Panc1 (cell line): ENCODE measurements at regions not wholly inside any gene's neighbourhood (a gene's known extent, or its start where the extent isn't known, plus 50 kb on each side); places are given as distances from the start of the nearest gene placed in this dataset.

ENCODE experiments used
- ATAC-seq: fragments of 200-7000 bp; cut with Tn5 transposase; 2 replicates; pipeline ENCODE4 v1.9.1; 2020; ENCODE audit warnings: mild to moderate bottlenecking, moderate library complexity
- BruUV-seq: library from RNA; stranded (reverse); fragments of 400-500 nt; replicated peaks from 2 replicates; lab custom pipeline; 2021; lab: Mats Ljungman, UMichigan
- CTCF ChIA-PET: fragments of 300-600 bp; sonication (Branson Sonifier 250); formaldehyde crosslinking; loops from one replicate; lab custom pipeline; 2022; ENCODE audit warnings: antibody characterized with exemption; lab: Charles Lee
- POLR2A ChIA-PET: fragments of 300-600 bp; sonication (Branson Sonifier 250); formaldehyde crosslinking; loops from one replicate; lab custom pipeline; 2022; ENCODE audit warnings: antibody characterized with exemption; lab: Charles Lee
- DNase-seq: peaks from one replicate; pipeline ENCODE4 v3.0.0-alpha.2; 2010; ENCODE audit warnings: low read depth, low spot score
- H3K27ac ChIP-seq: 2 replicates; pipeline ENCODE4 v1.5.1; 2011; ENCODE audit warnings: mild to moderate bottlenecking, low read length, inconsistent platforms
- H3K27me3 ChIP-seq: fragments of 200-500 bp; sonication (Bioruptor generic); 2 replicates; pipeline ENCODE4 v1.6.0; 2014; ENCODE audit warnings: low read length, inconsistent platforms; ENCODE audit not compliant: control insufficient read depth, insufficient read depth
- H3K36me3 ChIP-seq: fragments of 200-500 bp; sonication (Bioruptor generic); 2 replicates; pipeline ENCODE4 v1.5.1; 2014; ENCODE audit warnings: inconsistent platforms, mild to moderate bottlenecking, low read length, moderate library complexity; ENCODE audit not compliant: control insufficient read depth, insufficient read depth
- H3K4me1 ChIP-seq: 2 replicates; pipeline ENCODE4 v1.5.1; 2011; ENCODE audit warnings: inconsistent platforms, mild to moderate bottlenecking, low read length, moderate library complexity; ENCODE audit not compliant: control insufficient read depth, insufficient read depth
- H3K4me3 ChIP-seq, 2 experiments: 2 replicates each; pipeline ENCODE4 v1.5.1; 2011 to 2012; ENCODE audit warnings: low read depth in 2 of 2, low read length in 2 of 2, mild to moderate bottlenecking in 2 of 2, inconsistent platforms in 1 of 2, moderate library complexity in 1 of 2
- H3K9me3 ChIP-seq: fragments of 200-500 bp; sonication (Bioruptor generic); 2 replicates; pipeline ENCODE4 v1.5.1; 2014; ENCODE audit warnings: low read depth, mild to moderate bottlenecking, inconsistent platforms, low read length, moderate library complexity; ENCODE audit not compliant: control insufficient read depth, insufficient read depth
- CTCF ChIP-seq: fragments of 450-650 bp; IDR thresholded peaks from 2 replicates; pipeline ENCODE4 v1.5.1; 2017; ENCODE audit warnings: mild to moderate bottlenecking
- POLR2AphosphoS5 ChIP-seq: IDR thresholded peaks from 2 replicates; pipeline ENCODE4 v1.6.1; 2012; ENCODE audit warnings: mild to moderate bottlenecking, low read depth, low read length, moderate library complexity
- REST ChIP-seq, 2 experiments: IDR thresholded peaks; 2 replicates each; pipeline ENCODE4 v1.6.1; 2011 to 2012; ENCODE audit warnings: low read depth in 2 of 2, control low read depth in 1 of 2, low read length in 1 of 2, mild to moderate bottlenecking in 1 of 2, moderate library complexity in 1 of 2; ENCODE audit not compliant: insufficient read depth in 1 of 2
- SIN3A ChIP-seq: IDR thresholded peaks from 2 replicates; pipeline ENCODE4 v1.6.1; 2012; ENCODE audit warnings: low read depth, mild to moderate bottlenecking, low read length, moderate library complexity, borderline replicate concordance; ENCODE audit not compliant: insufficient read depth
- TCF7L2 ChIP-seq: IDR thresholded peaks from 2 replicates; pipeline ENCODE4 v1.6.1; 2011; ENCODE audit warnings: mild to moderate bottlenecking, low read depth, low read length, inconsistent platforms
- in situ Hi-C: cut with HindIII; loops from 2 replicates; pipeline ENCODE4 v1.10.0; 2016; ENCODE audit warnings: low sequenced_read_pairs, low pct_unique_long_range_greater_than_20kb
- intact Hi-C: fragments of 100-400 bp; cut with micrococcal nuclease; formaldehyde crosslinking; loops from one replicate; pipeline ENCODE4 v1.10.0; 2022; ENCODE audit not compliant: unreplicated experiment

GRCh38 chr2:104213758-104214157, 640.2 kb upstream of the POU3F3 start:
- no peaks in the 10 kb centered on the region for H3K36me3 ChIP-seq
- DNase-seq, result no peak
- H3K4me1 ChIP-seq, result no peaks in the 10 kb centered on the region
- in situ Hi-C loops (no loop called here), intact Hi-C loops (no loop called here)
- no peak for ATAC-seq
- H3K27ac ChIP-seq, result no peak overlapping the region
- CTCF ChIA-PET, result no interaction called here
- no peak overlapping the region for H3K4me3 ChIP-seq
- POLR2A ChIA-PET, result no interaction called here
- no peak for TF ChIP-seq TCF7L2
- no peak for TF ChIP-seq REST (IDR thresholded peaks at IDR 0.05; ENCODE audit: insufficient read depth in 1 of 2, low read depth in 2 of 2, low read length in 1 of 2)
- no peak for TF ChIP-seq POLR2AphosphoS5
- no peak for TF ChIP-seq SIN3A
- no peak for TF ChIP-seq CTCF
- H3K9me3 ChIP-seq, result no peaks in the 10 kb centered on the region
- no peaks in the 10 kb centered on the region for H3K27me3 ChIP-seq
- no TSS peak for BruUV-seq

GRCh38 chr2:104215269-104216161, 638.4 kb upstream of the POU3F3 start:
- intact Hi-C loops, result no loop called here
- Histone ChIP-seq H3K9me3 (no peaks in the 10 kb centered on the region), H3K4me1 (no peaks in the 10 kb centered on the region), H3K4me3 (no peak overlapping the region), H3K27ac (no peak overlapping the region), H3K27me3 (no peaks in the 10 kb centered on the region), H3K36me3 (no peaks in the 10 kb centered on the region)
- BruUV-seq, result no TSS peak
- ATAC-seq (no peak), DNase-seq (no peak)
- TF ChIP-seq REST (IDR thresholded peaks at IDR 0.05; ENCODE audit: insufficient read depth in 1 of 2, low read depth in 2 of 2, low read length in 1 of 2) (no peak), CTCF (no peak), POLR2AphosphoS5 (no peak), TCF7L2 (no peak), SIN3A (no peak)
- ChIA-PET CTCF (no interaction called here), POLR2A (no interaction called here)
- in situ Hi-C loops, result no loop called here
